ENCODE measurements at regions not wholly inside any gene's neighbourhood (a gene's known extent, or its start where the extent isn't known, plus 50 kb on each side); places are given as distances from the start of the nearest gene placed in this dataset.

GRCh38 chr7:81618396-81619014, 151.3 kb downstream of the HGF start:
- intact Hi-C loops (cut with DNase I): no loop called here
- H3K36me3 ChIP-seq: no peaks in the 10 kb centered on the region
- H3K27me3 ChIP-seq: no peaks in the 10 kb centered on the region
- H3K4me1 ChIP-seq: no peaks in the 10 kb centered on the region
- no peak for TF ChIP-seq CTCF (IDR thresholded peaks at IDR 0.05)
- no peaks in the 10 kb centered on the region for H3K9me3 ChIP-seq
- peak; percentile 61 for ATAC-seq
- H3K27ac ChIP-seq: no peak overlapping the region
- H3K4me3 ChIP-seq: no peak overlapping the region
- no peak for DNase-seq

GRCh38 chr7:81616951-81617350, 152.9 kb downstream of the HGF start:
- intact Hi-C loops (cut with DNase I): no loop called here
- TF ChIP-seq CTCF (IDR thresholded peaks at IDR 0.05): no peak

GRCh38 chr7:81611805-81612204, 158.0 kb downstream of the HGF start:
- ATAC-seq (no peak), DNase-seq (no peak)
- H3K27ac ChIP-seq: no peak overlapping the region
- H3K36me3 ChIP-seq: no peaks in the 10 kb centered on the region
- no peaks in the 10 kb centered on the region for H3K4me1 ChIP-seq
- no peaks in the 10 kb centered on the region for H3K9me3 ChIP-seq
- no peak overlapping the region for H3K4me3 ChIP-seq
- intact Hi-C loops (cut with DNase I): no loop called here
- no peak for TF ChIP-seq CTCF (IDR thresholded peaks at IDR 0.05)
- no peaks in the 10 kb centered on the region for H3K27me3 ChIP-seq

More at GRCh38 chr7:81616951-81617350, 152.9 kb downstream of the HGF start:
- ATAC-seq: no peak
- no peak overlapping the region for H3K27ac ChIP-seq
- no peaks in the 10 kb centered on the region for H3K27me3 ChIP-seq
- H3K9me3 ChIP-seq: no peaks in the 10 kb centered on the region
- no peaks in the 10 kb centered on the region for H3K4me1 ChIP-seq
- H3K4me3 ChIP-seq: no peak overlapping the region
- no peaks in the 10 kb centered on the region for H3K36me3 ChIP-seq
- no peak for DNase-seq

- no peaks in the 10 kb centered on the region for H3K36me3 ChIP-seq
- H3K4me3 ChIP-seq: no peak overlapping the region
- no peak for TF ChIP-seq CTCF (IDR thresholded peaks at IDR 0.05)
- intact Hi-C loops (cut with DNase I): no loop called here
- ATAC-seq (no peak), DNase-seq (peak in 1 of 4 donors; percentile 66)
- no peak overlapping the region for H3K27ac ChIP-seq
- no peaks in the 10 kb centered on the region for H3K27me3 ChIP-seq
- H3K4me1 ChIP-seq: no peaks in the 10 kb centered on the region
- H3K9me3 ChIP-seq: no peaks in the 10 kb centered on the region
Observed at GRCh38 chr7:81611040-81611439, 158.8 kb downstream of the HGF start.

GRCh38 chr7:81608748-81609382, 161.0 kb downstream of the HGF start:
- ATAC-seq (peak; percentile 33), DNase-seq (no peak)
- Histone ChIP-seq H3K4me3 (no peak overlapping the region), H3K27me3 (no peaks in the 10 kb centered on the region), H3K9me3 (no peaks in the 10 kb centered on the region), H3K27ac (no peak overlapping the region), H3K4me1 (no peaks in the 10 kb centered on the region), H3K36me3 (no peaks in the 10 kb centered on the region)
- no peak for TF ChIP-seq CTCF (IDR thresholded peaks at IDR 0.05)
- intact Hi-C loops (cut with DNase I): no loop called here

All from left lung (tissue), 4 donors.